ENCODE measurements at regions not wholly inside any gene's neighbourhood (a gene's known extent, or its start where the extent isn't known, plus 50 kb on each side); places are given as distances from the start of the nearest gene placed in this dataset.

- TF ChIP-seq POLR2AphosphoS5 (IDR thresholded peaks at IDR 0.05; ENCODE audit: insufficient read depth in 1 of 2, low read depth in 1 of 2) (no peak), POLR2A (IDR thresholded peaks at IDR 0.05) (no peak)
- TF ChIP-seq, protein P1, sequence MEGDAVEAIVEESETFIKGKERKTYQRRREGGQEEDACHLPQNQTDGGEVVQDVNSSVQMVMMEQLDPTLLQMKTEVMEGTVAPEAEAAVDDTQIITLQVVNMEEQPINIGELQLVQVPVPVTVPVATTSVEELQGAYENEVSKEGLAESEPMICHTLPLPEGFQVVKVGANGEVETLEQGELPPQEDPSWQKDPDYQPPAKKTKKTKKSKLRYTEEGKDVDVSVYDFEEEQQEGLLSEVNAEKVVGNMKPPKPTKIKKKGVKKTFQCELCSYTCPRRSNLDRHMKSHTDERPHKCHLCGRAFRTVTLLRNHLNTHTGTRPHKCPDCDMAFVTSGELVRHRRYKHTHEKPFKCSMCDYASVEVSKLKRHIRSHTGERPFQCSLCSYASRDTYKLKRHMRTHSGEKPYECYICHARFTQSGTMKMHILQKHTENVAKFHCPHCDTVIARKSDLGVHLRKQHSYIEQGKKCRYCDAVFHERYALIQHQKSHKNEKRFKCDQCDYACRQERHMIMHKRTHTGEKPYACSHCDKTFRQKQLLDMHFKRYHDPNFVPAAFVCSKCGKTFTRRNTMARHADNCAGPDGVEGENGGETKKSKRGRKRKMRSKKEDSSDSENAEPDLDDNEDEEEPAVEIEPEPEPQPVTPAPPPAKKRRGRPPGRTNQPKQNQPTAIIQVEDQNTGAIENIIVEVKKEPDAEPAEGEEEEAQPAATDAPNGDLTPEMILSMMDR (IDR thresholded peaks at IDR 0.05) = no peak
Measured at GRCh38 chr4:179123084-179123483, 1680.8 kb upstream of the AGA start.

All from vagina (tissue), 2 donors.